GM12892 (cell line): ENCODE measurements at regions not wholly inside any gene's neighbourhood (a gene's known extent, or its start where the extent isn't known, plus 50 kb on each side); places are given as distances from the start of the nearest gene placed in this dataset.

ENCODE experiments used
- DNase-seq: peaks from one replicate; pipeline ENCODE4 v3.0.0; 2011; ENCODE audit not compliant: insufficient read length
- FAIRE-seq: peaks from 2 replicates; lab custom pipeline; 2011; peaks lifted over from hg19 to GRCh38; lab: Jason Lieb, UNC
- POLR2A ChIP-seq: IDR thresholded peaks from 2 replicates; pipeline ENCODE4 v1.6.1; 2011; ENCODE audit warnings: low read depth, low read length, control low read depth
- POLR2AphosphoS5 ChIP-seq: IDR thresholded peaks from 2 replicates; pipeline ENCODE4 v1.6.1; 2011; ENCODE audit warnings: low read depth, low read length, control low read depth
- TAF1 ChIP-seq: IDR thresholded peaks from 2 replicates; pipeline ENCODE4 v1.6.1; 2011; ENCODE audit warnings: low read depth, mild to moderate bottlenecking, control low read depth, low read length, borderline replicate concordance

DNA sequence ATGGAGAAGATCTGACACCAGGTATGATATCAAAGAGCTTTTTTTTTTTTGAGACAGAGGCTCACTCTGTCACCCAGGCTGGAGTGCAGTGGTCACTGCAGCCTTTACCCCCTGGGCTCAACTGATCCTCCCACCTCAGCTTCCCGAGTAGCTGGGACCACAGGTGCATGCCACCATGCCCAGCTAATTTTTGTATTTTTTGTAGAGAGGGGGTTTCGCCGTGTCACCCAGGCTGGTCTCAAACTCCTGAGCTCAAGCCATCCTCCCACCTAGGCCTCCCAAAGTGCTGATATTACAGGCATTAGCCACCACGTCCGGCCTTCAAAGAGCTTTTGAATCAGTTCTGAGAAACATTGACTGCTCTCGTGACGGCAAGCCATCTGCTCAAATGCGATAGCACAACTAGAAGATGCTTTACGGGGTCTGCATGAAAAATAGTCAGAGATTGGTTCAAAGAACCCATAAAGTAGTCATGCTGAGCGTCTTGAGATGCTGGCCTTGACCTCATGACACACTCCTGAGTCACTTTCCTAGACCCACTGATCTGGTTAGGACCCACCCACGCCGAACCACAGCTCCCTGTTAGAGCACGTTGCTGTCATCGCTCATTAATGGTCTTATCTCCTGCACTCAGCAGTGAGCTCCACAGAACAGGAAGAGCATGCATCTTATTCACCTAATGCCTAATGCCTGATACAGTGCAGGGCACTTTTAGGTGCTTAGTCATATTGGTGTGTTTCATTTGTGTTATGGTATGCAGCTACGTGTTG, 57.0 kb upstream of the NR2F2 start:
- TF ChIP-seq TAF1 (no peak), POLR2AphosphoS5 (no peak), POLR2A (no peak)
- DNase-seq (no peak), FAIRE-seq (no peak)

DNA sequence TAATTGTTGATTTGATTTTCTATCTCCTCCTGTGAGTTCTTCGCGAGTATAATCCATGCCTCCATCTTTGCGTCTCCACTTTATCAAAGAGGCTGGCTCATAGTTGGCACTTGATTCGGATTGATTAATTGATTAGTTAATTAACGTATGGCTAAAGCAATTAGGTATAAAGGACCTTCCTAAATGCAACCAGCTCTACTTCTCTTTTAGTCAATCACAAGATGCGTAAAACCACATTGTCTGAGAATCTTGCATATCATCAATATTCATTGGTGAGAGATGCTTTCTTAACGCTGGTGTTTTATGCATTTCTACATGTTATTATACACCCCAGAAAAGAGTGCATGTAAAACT, 56.4 kb upstream of the NR2F2 start:
- no peak for FAIRE-seq
- DNase-seq: no peak
- TF ChIP-seq TAF1 (no peak), POLR2A (no peak), POLR2AphosphoS5 (no peak)

DNA sequence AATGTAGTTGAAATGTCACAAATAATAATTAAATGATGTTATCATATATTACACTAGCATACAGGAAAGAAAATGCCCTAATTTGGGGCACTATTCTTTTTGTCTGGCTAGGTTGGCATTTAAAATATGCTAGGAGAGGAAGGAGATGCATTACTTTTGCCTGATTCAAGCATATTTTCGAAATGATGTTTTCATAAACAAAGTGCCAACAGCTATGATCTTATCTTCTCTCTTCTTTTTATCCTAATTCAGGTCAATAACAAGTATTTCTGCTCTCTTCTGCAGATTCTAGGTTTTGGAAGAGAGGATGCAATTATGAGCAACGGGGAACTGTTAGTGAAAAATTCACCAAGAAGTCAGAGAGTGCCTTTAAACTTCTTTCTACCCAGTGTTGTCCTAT, 55.8 kb upstream of the NR2F2 start:
- TF ChIP-seq POLR2AphosphoS5 (no peak), TAF1 (no peak), POLR2A (no peak)
- FAIRE-seq (no peak), DNase-seq (no peak)

DNA sequence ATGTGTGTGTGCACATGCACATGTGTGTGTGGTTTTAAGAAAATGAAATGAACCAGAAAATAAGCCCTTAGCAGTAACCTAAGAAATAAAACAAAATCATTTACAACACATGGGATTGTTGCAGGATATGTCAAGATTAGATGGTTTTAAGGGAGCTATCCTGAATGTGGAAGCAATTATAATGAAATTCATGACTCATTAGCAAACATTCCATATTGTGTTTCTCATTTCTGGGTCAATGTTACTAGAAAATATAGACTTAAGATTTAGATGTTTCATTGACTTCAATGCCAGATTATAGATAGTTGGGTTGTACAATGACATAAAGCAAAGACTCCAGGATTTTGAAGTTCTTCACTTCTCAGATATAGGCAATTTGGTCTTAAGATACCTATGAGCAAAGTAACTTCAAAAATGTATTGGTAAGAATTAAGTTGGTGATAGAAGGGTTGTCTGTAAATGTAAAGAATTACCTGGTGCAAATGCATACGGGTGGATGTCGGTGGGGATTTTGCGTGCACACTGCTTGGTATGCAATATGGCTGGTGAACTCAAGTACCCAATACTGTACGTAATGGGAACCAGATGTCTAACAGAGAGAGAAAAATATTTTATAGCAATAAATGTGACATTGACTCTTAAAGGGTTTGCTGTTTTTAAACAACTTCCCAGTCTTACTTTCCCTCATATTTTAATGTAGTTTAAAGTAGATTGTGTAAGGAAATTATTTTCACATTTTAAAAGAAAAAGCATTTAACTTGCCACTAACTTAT, 53.9 kb upstream of the NR2F2 start:
- DNase-seq (no peak), FAIRE-seq (no peak)
- TF ChIP-seq POLR2A (no peak), TAF1 (no peak), POLR2AphosphoS5 (no peak)
